HG02870 (cell line): ENCODE measurements at regions not wholly inside any gene's neighbourhood (a gene's known extent, or its start where the extent isn't known, plus 50 kb on each side); places are given as distances from the start of the nearest gene placed in this dataset.

Experiments
- ATAC-seq: cut with Tn5 transposase; IDR thresholded peaks from one replicate; pipeline ENCODE4 v1.9.1; 2021; ENCODE audit warnings: mild to moderate bottlenecking, moderate library complexity; ENCODE audit not compliant: unreplicated experiment

- no peak for ATAC-seq
Measured at GRCh38 chr5:32984851-32985610, 273.9 kb downstream of the NPR3 start.

- no peak for ATAC-seq
Measured at GRCh38 chr5:32989815-32990214, 278.7 kb downstream of the NPR3 start.

GRCh38 chr5:32990593-32991420 lies 279.7 kb downstream of the NPR3 start:
- no peak for ATAC-seq

- ATAC-seq = no peak
Measured at GRCh38 chr5:32991421-32991815, 280.3 kb downstream of the NPR3 start.

- no peak for ATAC-seq
Measured at GRCh38 chr5:32996336-32996735, 285.2 kb downstream of the NPR3 start.

GRCh38 chr5:33008751-33009418 lies 297.8 kb downstream of the NPR3 start:
- ATAC-seq = no peak

GRCh38 chr5:33010846-33011245 lies 299.7 kb downstream of the NPR3 start:
- ATAC-seq = no peak

GRCh38 chr5:33011801-33012200 lies 300.7 kb downstream of the NPR3 start:
- ATAC-seq = no peak

- no peak for ATAC-seq
Measured at GRCh38 chr5:33023649-33024048, 312.5 kb downstream of the NPR3 start.

- ATAC-seq = no peak
Measured at GRCh38 chr5:33032271-33033070, 321.4 kb downstream of the NPR3 start.

GRCh38 chr5:33033516-33033915 lies 322.4 kb downstream of the NPR3 start:
- ATAC-seq = no peak

GRCh38 chr5:33034777-33035176 lies 323.7 kb downstream of the NPR3 start:
- ATAC-seq = no peak

- no peak for ATAC-seq
Measured at GRCh38 chr5:33035851-33036527, 324.9 kb downstream of the NPR3 start.

- no peak for ATAC-seq
Measured at GRCh38 chr5:33037076-33037475, 326.0 kb downstream of the NPR3 start.

GRCh38 chr5:33041586-33041985 lies 330.5 kb downstream of the NPR3 start:
- ATAC-seq = no peak

GRCh38 chr5:33043343-33043997 lies 332.3 kb downstream of the NPR3 start:
- no peak for ATAC-seq

GRCh38 chr5:33046091-33046490 lies 335.0 kb downstream of the NPR3 start:
- no peak for ATAC-seq

GRCh38 chr5:33048315-33048714 lies 337.2 kb downstream of the NPR3 start:
- ATAC-seq = no peak

GRCh38 chr5:33049298-33049697 lies 338.2 kb downstream of the NPR3 start:
- no peak for ATAC-seq

- no peak for ATAC-seq
Measured at GRCh38 chr5:33049842-33050241, 338.7 kb downstream of the NPR3 start.
